Uterus (tissue), 3 donors: ENCODE measurements at regions not wholly inside any gene's neighbourhood (a gene's known extent, or its start where the extent isn't known, plus 50 kb on each side); places are given as distances from the start of the nearest gene placed in this dataset.
A peak's percentile ranks its signal among the peaks of the same experiment; 100 is the strongest.

Experiments
- DNase-seq, 2 donors: peaks; one replicate each; pipeline ENCODE4 v3.0.0-alpha.2; 2019 to 2020
- H3K27ac ChIP-seq, 2 donors: fragments of 200-600 bp; sonication (generic); 1 replicate in 1 of 2; 2 replicates in 1 of 2; pipeline ENCODE4 v1.5.1; 2016 to 2018
- H3K27me3 ChIP-seq, 2 donors: fragments of 200-600 bp; sonication (generic); one replicate each; pipeline ENCODE4 v1.5.1; 2018 to 2019; ENCODE audit warnings: control low read depth in 1 of 2
- H3K36me3 ChIP-seq, 2 donors: fragments of 200-600 bp; sonication (generic); one replicate each; pipeline ENCODE4 v1.5.1; 2019; ENCODE audit warnings: control low read depth in 1 of 2
- H3K4me1 ChIP-seq, 2 donors: fragments of 200-600 bp; sonication (generic); one replicate each; pipeline ENCODE4 v1.5.1; 2018 to 2019; ENCODE audit warnings: control low read depth in 1 of 2
- H3K4me3 ChIP-seq, 2 donors: fragments of 200-600 bp; sonication (generic); 1 replicate in 1 of 2; 2 replicates in 1 of 2; pipeline ENCODE4 v1.5.1; 2018 to 2019; ENCODE audit warnings: mild to moderate bottlenecking in 1 of 2
- H3K9me3 ChIP-seq, 2 donors: fragments of 200-600 bp; sonication (generic); one replicate each; pipeline ENCODE4 v1.5.1; 2019; ENCODE audit warnings: control low read depth in 1 of 2
- POLR2A ChIP-seq, 2 donors: fragments of 450-650 bp; IDR thresholded peaks; one replicate each; pipeline ENCODE4 v1.6.1; 2016; ENCODE audit warnings: antibody characterized with exemption in 2 of 2, mild to moderate bottlenecking in 1 of 2, moderate library complexity in 1 of 2
- intact Hi-C: fragments of 100-400 bp; cut with DNase I; formaldehyde crosslinking; loops from one replicate; pipeline ENCODE4 v1.15.1; 2023; ENCODE audit warnings: low total_unique reads
- TF ChIP-seq, protein P1 (sequence below), 4 experiments: fragments of 200-600 bp in 2 of 4; fragments of 450-650 bp in 2 of 4; sonication (generic) in 2 of 4; IDR thresholded peaks; one replicate each; pipeline ENCODE4 v1.5.1; 2016 to 2019; ENCODE audit warnings: antibody characterized with exemption in 4 of 4, mild to moderate bottlenecking in 2 of 4, moderate library complexity in 1 of 4
- donor health status: DM: yes; HTN: yes; CAD: no.

DNA sequence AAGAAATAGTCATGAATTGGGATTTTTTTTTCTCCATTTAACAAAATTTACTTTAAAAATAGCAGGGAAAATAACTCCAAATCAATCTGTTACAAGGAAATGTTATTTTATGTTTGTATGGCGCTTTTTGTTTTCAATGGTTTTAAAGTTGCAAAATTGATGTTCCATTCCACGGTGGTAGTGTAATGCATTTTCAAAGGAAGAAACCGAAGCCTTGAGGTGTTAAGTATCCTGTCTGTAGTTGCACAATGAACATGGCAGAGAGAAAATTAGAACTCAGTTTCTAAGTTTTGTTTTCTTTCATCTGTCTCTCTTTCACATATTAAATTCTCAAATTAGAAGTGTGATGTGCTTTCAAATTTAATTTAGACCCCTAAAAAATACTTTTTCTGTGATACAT lies 841.8 kb downstream of the USP25 start:
- TF ChIP-seq, protein P1, sequence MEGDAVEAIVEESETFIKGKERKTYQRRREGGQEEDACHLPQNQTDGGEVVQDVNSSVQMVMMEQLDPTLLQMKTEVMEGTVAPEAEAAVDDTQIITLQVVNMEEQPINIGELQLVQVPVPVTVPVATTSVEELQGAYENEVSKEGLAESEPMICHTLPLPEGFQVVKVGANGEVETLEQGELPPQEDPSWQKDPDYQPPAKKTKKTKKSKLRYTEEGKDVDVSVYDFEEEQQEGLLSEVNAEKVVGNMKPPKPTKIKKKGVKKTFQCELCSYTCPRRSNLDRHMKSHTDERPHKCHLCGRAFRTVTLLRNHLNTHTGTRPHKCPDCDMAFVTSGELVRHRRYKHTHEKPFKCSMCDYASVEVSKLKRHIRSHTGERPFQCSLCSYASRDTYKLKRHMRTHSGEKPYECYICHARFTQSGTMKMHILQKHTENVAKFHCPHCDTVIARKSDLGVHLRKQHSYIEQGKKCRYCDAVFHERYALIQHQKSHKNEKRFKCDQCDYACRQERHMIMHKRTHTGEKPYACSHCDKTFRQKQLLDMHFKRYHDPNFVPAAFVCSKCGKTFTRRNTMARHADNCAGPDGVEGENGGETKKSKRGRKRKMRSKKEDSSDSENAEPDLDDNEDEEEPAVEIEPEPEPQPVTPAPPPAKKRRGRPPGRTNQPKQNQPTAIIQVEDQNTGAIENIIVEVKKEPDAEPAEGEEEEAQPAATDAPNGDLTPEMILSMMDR (IDR thresholded peaks at IDR 0.05): no peak
- TF ChIP-seq POLR2A (IDR thresholded peaks at IDR 0.05): no peak
- intact Hi-C loops: no loop called here
- H3K4me3 ChIP-seq: no peak overlapping the region
- H3K27me3 ChIP-seq: no peaks in the 10 kb centered on the region
- H3K9me3 ChIP-seq: no peaks in the 10 kb centered on the region
- H3K36me3 ChIP-seq: no peaks in the 10 kb centered on the region
- H3K27ac ChIP-seq: peak overlapping the region; percentile 7 to 45
- H3K4me1 ChIP-seq: peaks cover 0 to 10% of the 10 kb centered on the region in 2 donors
- DNase-seq: no peak

- intact Hi-C loops: no loop called here
These were observed 842.2 kb downstream of the USP25 start for GRCh38 chr21:16572032-16572431.

DNA sequence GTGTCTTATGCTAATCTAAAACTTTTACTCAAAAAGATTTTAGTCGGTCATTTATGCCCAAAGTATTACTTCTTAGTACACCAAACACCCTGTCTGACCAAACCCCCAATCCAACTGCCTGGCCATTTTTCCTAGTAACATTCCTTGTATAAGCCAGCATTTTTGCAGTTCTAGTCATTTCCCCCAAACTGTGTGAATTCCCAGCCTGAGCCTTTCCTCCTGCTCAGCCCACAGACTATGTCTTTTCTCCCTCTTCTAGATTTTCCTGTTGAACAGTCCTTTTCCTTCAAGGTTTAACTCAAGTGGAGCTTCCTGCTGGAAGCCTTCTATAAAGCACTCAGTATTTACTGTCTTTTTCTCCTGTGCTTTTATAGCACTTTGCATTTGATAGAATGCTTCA lies 843.8 kb downstream of the USP25 start:
- no peak overlapping the region for H3K27ac ChIP-seq
- intact Hi-C loops: no loop called here

More at GRCh38 chr21:16572032-16572431, 842.2 kb downstream of the USP25 start:
- Histone ChIP-seq H3K9me3 (no peaks in the 10 kb centered on the region), H3K4me1 (peaks cover 0 to 10% of the 10 kb centered on the region in 2 donors), H3K36me3 (no peaks in the 10 kb centered on the region), H3K27ac (peak overlapping the region in 1 of 2 donors; percentile 45), H3K4me3 (no peak overlapping the region), H3K27me3 (no peaks in the 10 kb centered on the region)
- TF ChIP-seq, protein P1 (IDR thresholded peaks at IDR 0.05): no peak
- no peak for TF ChIP-seq POLR2A (IDR thresholded peaks at IDR 0.05)
- DNase-seq: no peak

GRCh38 chr21:16577975-16578374 lies 848.2 kb downstream of the USP25 start:
- peak overlapping the region in 1 of 2 donors; percentile 68 for H3K27ac ChIP-seq
- no peaks in the 10 kb centered on the region for H3K36me3 ChIP-seq
- H3K4me3 ChIP-seq: no peak overlapping the region
- DNase-seq: no peak
- no peak for TF ChIP-seq POLR2A (IDR thresholded peaks at IDR 0.05)
- TF ChIP-seq, protein P1 (IDR thresholded peaks at IDR 0.05): no peak
- no peaks in the 10 kb centered on the region for H3K9me3 ChIP-seq
- H3K27me3 ChIP-seq: no peaks in the 10 kb centered on the region
- intact Hi-C loops: no loop called here
- H3K4me1 ChIP-seq: no peaks in the 10 kb centered on the region

More for the DNA sequence above, 843.8 kb downstream of the USP25 start:
- H3K36me3 ChIP-seq: no peaks in the 10 kb centered on the region
- H3K4me1 ChIP-seq: peaks cover 0 to 4% of the 10 kb centered on the region in 2 donors
- H3K4me3 ChIP-seq: no peak overlapping the region
- H3K9me3 ChIP-seq: no peaks in the 10 kb centered on the region
- TF ChIP-seq, protein P1 (IDR thresholded peaks at IDR 0.05): no peak
- TF ChIP-seq POLR2A (IDR thresholded peaks at IDR 0.05): no peak
- no peaks in the 10 kb centered on the region for H3K27me3 ChIP-seq
- no peak for DNase-seq

- Histone ChIP-seq H3K9me3 (no peaks in the 10 kb centered on the region), H3K36me3 (no peaks in the 10 kb centered on the region), H3K4me3 (no peak overlapping the region), H3K4me1 (no peaks in the 10 kb centered on the region), H3K27me3 (no peaks in the 10 kb centered on the region), H3K27ac (peak overlapping the region; percentile 40 to 68)
- no peak for TF ChIP-seq POLR2A (IDR thresholded peaks at IDR 0.05)
- TF ChIP-seq, protein P1 (IDR thresholded peaks at IDR 0.05): no peak
- intact Hi-C loops: no loop called here
- DNase-seq: no peak
These were observed 849.1 kb downstream of the USP25 start for GRCh38 chr21:16578912-16579311.
